GM13977 (cell line): ENCODE measurements at regions not wholly inside any gene's neighbourhood (a gene's known extent, or its start where the extent isn't known, plus 50 kb on each side); places are given as distances from the start of the nearest gene placed in this dataset.

ENCODE experiments used
- DNase-seq: peaks from one replicate; pipeline ENCODE4 v3.0.0; 2012; ENCODE audit warnings: low spot score
- in situ Hi-C: fragments of 300-500 bp; cut with MboI; formaldehyde crosslinking; loops from one replicate; pipeline ENCODE4 v1.12.0; 2022; ENCODE audit warnings: low sequenced_read_pairs, low pct_unique_long_range_greater_than_20kb, mixed read lengths, inconsistent platforms; ENCODE audit not compliant: unreplicated experiment
- TF ChIP-seq, protein P1 (sequence below): IDR thresholded peaks from 2 replicates; pipeline ENCODE4 v1.5.1; 2012; ENCODE audit warnings: mild to moderate bottlenecking, control low read depth; ENCODE audit not compliant: insufficient read depth; ENCODE audit errors: extremely low read depth, missing control alignments

DNA sequence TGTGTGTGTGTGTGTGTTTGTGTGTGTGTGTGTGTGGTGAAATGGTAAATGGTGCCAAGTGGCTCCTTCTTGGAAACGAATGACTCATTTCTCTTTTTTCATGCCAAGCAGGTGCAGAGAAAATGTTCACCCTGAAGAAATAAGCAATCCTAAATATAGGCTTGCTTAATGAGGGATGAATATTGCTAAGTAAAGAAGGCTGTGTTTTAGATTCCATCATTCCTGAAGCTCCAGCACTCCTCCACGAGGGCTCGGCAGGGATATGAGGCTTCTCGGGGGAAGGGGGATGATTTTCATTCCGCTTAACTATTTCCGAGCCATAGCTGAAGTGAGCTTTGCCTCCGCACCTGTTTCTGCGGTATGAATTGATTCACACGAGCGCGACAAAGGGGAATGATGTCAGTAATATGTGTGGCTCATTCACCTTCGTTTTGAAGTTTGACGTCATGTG, 72.9 kb downstream of the TSN start:
- in situ Hi-C loops = no loop called here
- no peak for DNase-seq
- TF ChIP-seq, protein P1, sequence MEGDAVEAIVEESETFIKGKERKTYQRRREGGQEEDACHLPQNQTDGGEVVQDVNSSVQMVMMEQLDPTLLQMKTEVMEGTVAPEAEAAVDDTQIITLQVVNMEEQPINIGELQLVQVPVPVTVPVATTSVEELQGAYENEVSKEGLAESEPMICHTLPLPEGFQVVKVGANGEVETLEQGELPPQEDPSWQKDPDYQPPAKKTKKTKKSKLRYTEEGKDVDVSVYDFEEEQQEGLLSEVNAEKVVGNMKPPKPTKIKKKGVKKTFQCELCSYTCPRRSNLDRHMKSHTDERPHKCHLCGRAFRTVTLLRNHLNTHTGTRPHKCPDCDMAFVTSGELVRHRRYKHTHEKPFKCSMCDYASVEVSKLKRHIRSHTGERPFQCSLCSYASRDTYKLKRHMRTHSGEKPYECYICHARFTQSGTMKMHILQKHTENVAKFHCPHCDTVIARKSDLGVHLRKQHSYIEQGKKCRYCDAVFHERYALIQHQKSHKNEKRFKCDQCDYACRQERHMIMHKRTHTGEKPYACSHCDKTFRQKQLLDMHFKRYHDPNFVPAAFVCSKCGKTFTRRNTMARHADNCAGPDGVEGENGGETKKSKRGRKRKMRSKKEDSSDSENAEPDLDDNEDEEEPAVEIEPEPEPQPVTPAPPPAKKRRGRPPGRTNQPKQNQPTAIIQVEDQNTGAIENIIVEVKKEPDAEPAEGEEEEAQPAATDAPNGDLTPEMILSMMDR = no peak

GRCh38 chr2:121830809-121831208, 75.4 kb downstream of the TSN start:
- DNase-seq = no peak
- TF ChIP-seq, protein P1 = no peak
- in situ Hi-C loops = no loop called here

DNA sequence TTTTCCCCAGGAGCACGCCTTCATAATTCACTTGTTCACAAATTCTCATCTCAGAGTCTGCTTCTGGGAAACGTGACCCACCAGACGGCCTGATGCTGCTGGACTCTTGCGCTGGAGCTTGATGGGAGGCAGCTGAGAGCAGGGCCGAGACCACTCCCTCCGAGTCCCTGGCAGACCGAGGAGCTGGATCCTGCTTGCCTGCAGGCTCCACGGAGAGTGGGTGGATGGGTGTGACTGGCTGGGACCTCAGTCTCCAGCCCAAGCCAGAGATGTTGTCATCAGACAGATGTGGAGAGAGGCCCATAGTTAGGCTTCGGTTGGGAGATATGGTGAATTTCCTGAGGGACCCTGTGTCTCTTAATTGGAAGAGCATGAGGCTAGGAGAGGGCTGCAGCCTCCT, 76.4 kb downstream of the TSN start:
- in situ Hi-C loops = no loop called here
- TF ChIP-seq, protein P1 = no peak

GRCh38 chr2:121832412-121833357, 77.2 kb downstream of the TSN start:
- TF ChIP-seq, protein P1 = no peak
- in situ Hi-C loops = no loop called here
- no peak for DNase-seq

More for the DNA sequence above, 76.4 kb downstream of the TSN start:
- no peak for DNase-seq

- no peak for DNase-seq
- in situ Hi-C loops = no loop called here
- TF ChIP-seq, protein P1 = no peak
Observed at GRCh38 chr2:121833358-121833723, 77.9 kb downstream of the TSN start.

GRCh38 chr2:121836611-121837010, 81.2 kb downstream of the TSN start:
- no peak for DNase-seq
- in situ Hi-C loops = no loop called here
- TF ChIP-seq, protein P1 = no peak
